ENCODE measurements at regions not wholly inside any gene's neighbourhood (a gene's known extent, or its start where the extent isn't known, plus 50 kb on each side); places are given as distances from the start of the nearest gene placed in this dataset.

GRCh38 chrX:117744958-117745357 is 371.7 kb downstream of the KLHL13 start:
- no peaks in the 10 kb centered on the region for H3K9me3 Mint-ChIP-seq
- H3K36me3 Mint-ChIP-seq (ENCODE audit: insufficient read depth): no peaks in the 10 kb centered on the region
- ATAC-seq (no peak), DNase-seq (no peak)
- no peaks in the 10 kb centered on the region for H3K27me3 Mint-ChIP-seq (ENCODE audit: low read depth)
- no peaks in the 10 kb centered on the region for H3K4me1 Mint-ChIP-seq (ENCODE audit: low read depth)
- no peak overlapping the region for H3K4me3 Mint-ChIP-seq

DNA sequence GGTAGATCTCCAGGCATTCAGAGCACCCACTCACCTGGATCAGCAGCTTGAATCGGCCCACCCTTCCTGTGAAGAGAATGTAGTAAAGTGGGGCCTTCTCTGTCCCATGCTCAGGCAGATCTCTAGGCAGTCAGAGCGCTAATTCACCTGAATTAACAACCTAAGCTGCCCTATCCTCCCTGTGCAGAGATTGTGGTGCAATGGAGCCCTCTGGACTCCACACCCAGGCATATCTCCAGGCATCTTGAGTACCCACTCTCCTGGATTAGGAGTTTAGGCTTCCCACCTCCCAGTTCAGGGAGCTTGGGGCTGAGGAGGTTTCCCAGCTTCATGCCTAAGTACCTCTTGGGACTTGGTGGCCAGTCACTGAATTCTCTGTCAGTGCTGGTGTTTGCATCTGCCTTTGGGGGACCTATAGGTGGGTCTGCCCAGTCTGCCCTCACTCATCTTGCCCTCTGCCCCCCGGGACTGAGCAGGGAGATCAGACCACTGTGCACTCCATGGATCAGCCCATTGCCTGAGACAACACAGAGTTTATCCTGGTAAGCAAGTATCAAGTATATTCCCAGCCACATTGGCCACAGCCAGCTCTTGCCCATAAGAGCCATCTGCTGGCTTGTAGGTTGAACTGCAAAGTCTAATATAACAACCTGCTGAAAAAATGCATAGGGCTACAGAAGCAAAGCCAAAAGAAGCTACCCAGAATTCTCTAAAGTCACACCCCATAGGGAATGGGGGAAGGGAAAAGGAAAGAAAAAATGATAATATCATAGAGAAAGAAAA is 372.9 kb downstream of the KLHL13 start:
- no peak overlapping the region for H3K4me3 Mint-ChIP-seq
- no peaks in the 10 kb centered on the region for H3K4me1 Mint-ChIP-seq (ENCODE audit: low read depth)
- DNase-seq (no peak), ATAC-seq (no peak)
- no peaks in the 10 kb centered on the region for H3K36me3 Mint-ChIP-seq (ENCODE audit: insufficient read depth)
- H3K9me3 Mint-ChIP-seq: no peaks in the 10 kb centered on the region
- no peaks in the 10 kb centered on the region for H3K27me3 Mint-ChIP-seq (ENCODE audit: low read depth)

GRCh38 chrX:117713411-117713810 is 403.2 kb downstream of the KLHL13 start:
- H3K9me3 Mint-ChIP-seq: no peaks in the 10 kb centered on the region
- H3K4me1 Mint-ChIP-seq (ENCODE audit: low read depth): no peaks in the 10 kb centered on the region
- ATAC-seq: no peak
- no peak for DNase-seq
- H3K4me3 Mint-ChIP-seq: no peak overlapping the region
- H3K27me3 Mint-ChIP-seq (ENCODE audit: low read depth): no peaks in the 10 kb centered on the region
- H3K36me3 Mint-ChIP-seq (ENCODE audit: insufficient read depth): no peaks in the 10 kb centered on the region

DNA sequence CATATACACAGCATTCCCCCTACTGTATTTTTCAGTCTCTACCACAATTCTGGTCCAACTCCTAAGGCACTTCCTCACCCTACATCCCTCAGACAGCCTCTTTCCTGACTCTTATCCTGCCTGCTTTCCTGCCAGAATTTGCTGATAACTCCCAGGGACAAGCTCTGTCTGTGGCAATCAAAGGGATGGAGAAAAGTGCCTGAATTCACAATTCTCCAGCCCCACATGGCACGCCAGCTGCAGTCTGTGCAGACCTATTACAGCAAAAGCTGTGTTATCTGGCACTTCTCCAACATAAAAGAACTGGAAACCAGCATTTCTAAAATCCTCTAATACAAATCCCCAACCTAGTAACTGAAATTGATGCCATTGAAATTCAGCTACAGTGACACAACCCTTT is 404.8 kb downstream of the KLHL13 start:
- no peaks in the 10 kb centered on the region for H3K36me3 Mint-ChIP-seq (ENCODE audit: insufficient read depth)
- ATAC-seq: no peak
- no peak for DNase-seq
- H3K9me3 Mint-ChIP-seq: no peaks in the 10 kb centered on the region
- no peak overlapping the region for H3K4me3 Mint-ChIP-seq
- no peaks in the 10 kb centered on the region for H3K27me3 Mint-ChIP-seq (ENCODE audit: low read depth)
- H3K4me1 Mint-ChIP-seq (ENCODE audit: low read depth): no peaks in the 10 kb centered on the region

DNA sequence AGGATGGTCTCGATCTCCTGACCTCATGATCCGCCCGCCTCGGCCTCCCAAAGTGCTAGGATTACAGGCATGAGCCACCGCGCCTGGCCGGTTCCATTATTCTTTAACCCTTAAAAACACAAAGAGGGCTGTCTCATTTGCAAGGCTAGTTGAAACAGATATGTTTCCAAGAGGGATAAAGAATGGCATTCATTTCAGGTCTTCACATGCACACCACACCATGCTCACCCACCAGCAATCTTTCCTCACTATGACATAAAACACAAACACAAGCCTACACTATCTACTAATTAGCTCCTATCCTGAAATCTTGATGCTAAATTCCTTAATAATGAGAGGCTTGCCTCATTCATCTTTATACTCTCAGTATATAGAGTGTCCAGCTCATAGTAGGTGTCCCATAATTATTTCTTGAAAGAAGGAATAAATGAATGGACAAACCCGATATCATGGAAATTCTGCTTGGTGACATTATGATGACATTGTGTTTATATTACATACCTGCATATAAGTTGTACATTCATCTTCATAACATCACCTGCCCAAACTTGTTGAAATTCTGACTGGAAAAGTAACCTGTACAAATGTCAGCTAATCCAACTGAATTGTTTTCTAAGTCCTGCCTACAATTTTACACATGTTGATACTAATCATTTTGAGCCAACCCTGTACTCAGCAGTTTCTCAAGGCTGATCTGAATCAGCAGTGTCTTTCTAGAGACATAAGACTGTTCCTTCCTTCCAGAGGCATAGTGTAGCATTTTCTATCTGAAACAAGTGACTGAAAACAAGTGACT is 408.5 kb downstream of the KLHL13 start:
- Mint-ChIP-seq H3K36me3 (ENCODE audit: insufficient read depth) (no peaks in the 10 kb centered on the region), H3K4me3 (no peak overlapping the region), H3K27me3 (ENCODE audit: low read depth) (no peaks in the 10 kb centered on the region), H3K4me1 (ENCODE audit: low read depth) (no peaks in the 10 kb centered on the region), H3K9me3 (no peaks in the 10 kb centered on the region)
- no peak for ATAC-seq
- no peak for DNase-seq

GRCh38 chrX:117701050-117701449 is 415.6 kb downstream of the KLHL13 start:
- Mint-ChIP-seq H3K27me3 (ENCODE audit: low read depth) (no peaks in the 10 kb centered on the region), H3K4me3 (no peak overlapping the region), H3K4me1 (ENCODE audit: low read depth) (no peaks in the 10 kb centered on the region), H3K36me3 (ENCODE audit: insufficient read depth) (no peaks in the 10 kb centered on the region), H3K9me3 (peaks cover 3% of the 10 kb centered on the region)
- ATAC-seq: no peak
- DNase-seq: no peak

GRCh38 chrX:117689956-117690355 is 426.7 kb downstream of the KLHL13 start:
- ATAC-seq (no peak), DNase-seq (no peak)
- H3K9me3 Mint-ChIP-seq: no peaks in the 10 kb centered on the region
- no peaks in the 10 kb centered on the region for H3K36me3 Mint-ChIP-seq (ENCODE audit: insufficient read depth)
- no peaks in the 10 kb centered on the region for H3K27me3 Mint-ChIP-seq (ENCODE audit: low read depth)
- no peak overlapping the region for H3K4me3 Mint-ChIP-seq
- no peaks in the 10 kb centered on the region for H3K4me1 Mint-ChIP-seq (ENCODE audit: low read depth)

DNA sequence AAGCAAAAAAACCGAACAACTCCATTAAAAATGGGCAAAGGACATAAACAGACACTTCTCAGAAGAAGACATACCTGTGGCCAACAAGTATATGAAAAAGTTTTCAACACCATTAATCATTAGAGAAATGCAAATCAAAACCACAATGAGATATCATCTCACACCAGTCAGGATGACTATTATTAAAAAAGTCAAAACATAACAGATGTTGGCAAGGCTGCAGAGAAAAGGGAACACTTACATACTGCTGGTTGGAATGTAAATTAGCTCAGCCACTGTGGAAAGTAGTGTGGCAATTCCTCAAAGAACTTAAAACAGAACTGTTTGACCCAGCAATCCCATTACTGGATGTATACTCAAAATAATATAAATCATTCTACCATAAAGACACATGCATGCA is 436.3 kb downstream of the KLHL13 start:
- no peak for DNase-seq
- no peaks in the 10 kb centered on the region for H3K27me3 Mint-ChIP-seq (ENCODE audit: low read depth)
- no peak overlapping the region for H3K4me3 Mint-ChIP-seq
- no peak for ATAC-seq
- H3K4me1 Mint-ChIP-seq (ENCODE audit: low read depth): no peaks in the 10 kb centered on the region
- H3K9me3 Mint-ChIP-seq: no peaks in the 10 kb centered on the region
- no peaks in the 10 kb centered on the region for H3K36me3 Mint-ChIP-seq (ENCODE audit: insufficient read depth)

DNA sequence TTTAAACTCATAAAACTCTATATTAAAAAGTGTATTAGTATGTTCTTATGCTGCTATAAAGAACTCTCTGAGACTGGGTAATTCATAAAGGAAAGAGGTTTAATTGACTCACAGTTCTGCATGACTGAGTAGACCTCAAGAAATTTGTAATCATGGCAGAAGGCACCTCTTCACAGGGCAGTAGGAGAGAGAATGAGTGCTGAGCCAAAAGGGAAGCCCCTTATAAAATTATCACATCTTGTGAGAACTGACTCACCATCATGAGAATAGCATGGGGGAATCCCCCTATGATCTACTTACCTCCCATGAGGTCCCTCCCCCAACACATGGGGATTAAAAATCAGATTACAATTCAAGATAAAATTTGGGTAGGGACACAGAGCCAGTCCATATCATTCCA is 463.2 kb downstream of the KLHL13 start:
- Mint-ChIP-seq H3K4me3 (no peak overlapping the region), H3K36me3 (ENCODE audit: insufficient read depth) (no peaks in the 10 kb centered on the region), H3K9me3 (peaks cover 5% of the 10 kb centered on the region), H3K27me3 (ENCODE audit: low read depth) (no peaks in the 10 kb centered on the region), H3K4me1 (ENCODE audit: low read depth) (no peaks in the 10 kb centered on the region)
- ATAC-seq (peak in 1 of 2 donors; percentile 52), DNase-seq (no peak)

- no peak for DNase-seq
- no peak for ATAC-seq
- Mint-ChIP-seq H3K27me3 (ENCODE audit: low read depth) (no peaks in the 10 kb centered on the region), H3K4me1 (ENCODE audit: low read depth) (no peaks in the 10 kb centered on the region), H3K36me3 (ENCODE audit: insufficient read depth) (no peaks in the 10 kb centered on the region), H3K4me3 (no peak overlapping the region), H3K9me3 (no peaks in the 10 kb centered on the region)
Measured at GRCh38 chrX:117645639-117646038, 471.0 kb downstream of the KLHL13 start.

GRCh38 chrX:117641913-117642656 is 474.5 kb downstream of the KLHL13 start:
- no peak for DNase-seq
- H3K4me1 Mint-ChIP-seq (ENCODE audit: low read depth): no peaks in the 10 kb centered on the region
- no peaks in the 10 kb centered on the region for H3K9me3 Mint-ChIP-seq
- H3K4me3 Mint-ChIP-seq: no peak overlapping the region
- ATAC-seq: no peak
- H3K27me3 Mint-ChIP-seq (ENCODE audit: low read depth): no peaks in the 10 kb centered on the region
- H3K36me3 Mint-ChIP-seq (ENCODE audit: insufficient read depth): no peaks in the 10 kb centered on the region

DNA sequence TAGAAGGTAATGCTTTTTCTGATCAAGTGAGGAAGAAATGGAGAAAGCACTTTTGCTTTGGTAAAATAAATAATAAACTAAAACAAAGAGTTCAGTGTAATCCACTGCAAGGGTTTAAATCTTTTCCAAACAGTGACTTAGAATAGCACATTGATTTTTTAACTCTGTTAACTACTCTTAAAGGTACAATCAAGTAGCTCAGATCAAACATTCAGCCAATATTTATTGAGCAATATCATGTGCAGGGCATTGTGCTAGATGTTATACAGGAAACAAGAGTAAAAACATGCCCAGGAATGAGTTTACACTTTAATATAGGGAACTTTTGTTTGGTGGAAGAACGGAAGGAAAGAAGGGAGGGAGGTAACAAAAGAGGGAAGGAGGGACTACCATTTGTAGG is 479.8 kb downstream of the KLHL13 start:
- DNase-seq (no peak), ATAC-seq (no peak)
- H3K36me3 Mint-ChIP-seq (ENCODE audit: insufficient read depth): no peaks in the 10 kb centered on the region
- no peaks in the 10 kb centered on the region for H3K9me3 Mint-ChIP-seq
- no peaks in the 10 kb centered on the region for H3K4me1 Mint-ChIP-seq (ENCODE audit: low read depth)
- no peak overlapping the region for H3K4me3 Mint-ChIP-seq
- no peaks in the 10 kb centered on the region for H3K27me3 Mint-ChIP-seq (ENCODE audit: low read depth)

- ATAC-seq (no peak), DNase-seq (no peak)
- H3K4me3 Mint-ChIP-seq: no peak overlapping the region
- H3K27me3 Mint-ChIP-seq (ENCODE audit: low read depth): no peaks in the 10 kb centered on the region
- H3K4me1 Mint-ChIP-seq (ENCODE audit: low read depth): no peaks in the 10 kb centered on the region
- no peaks in the 10 kb centered on the region for H3K36me3 Mint-ChIP-seq (ENCODE audit: insufficient read depth)
- no peaks in the 10 kb centered on the region for H3K9me3 Mint-ChIP-seq
Measured at GRCh38 chrX:117633277-117633676, 483.3 kb downstream of the KLHL13 start.

- Mint-ChIP-seq H3K9me3 (no peaks in the 10 kb centered on the region), H3K4me1 (ENCODE audit: low read depth) (no peaks in the 10 kb centered on the region), H3K36me3 (ENCODE audit: insufficient read depth) (no peaks in the 10 kb centered on the region), H3K27me3 (ENCODE audit: low read depth) (no peaks in the 10 kb centered on the region), H3K4me3 (no peak overlapping the region)
- DNase-seq: no peak
- no peak for ATAC-seq
Measured at GRCh38 chrX:117628381-117628780, 488.2 kb downstream of the KLHL13 start.
